NB4 (cell line): ENCODE measurements at regions not wholly inside any gene's neighbourhood (a gene's known extent, or its start where the extent isn't known, plus 50 kb on each side); places are given as distances from the start of the nearest gene placed in this dataset.

ENCODE experiments used
- TF ChIP-seq, protein P1 (sequence below): IDR thresholded peaks from one replicate; pipeline ENCODE4 v1.5.1; 2012; ENCODE audit warnings: low read depth, low read length
- TF ChIP-seq, protein P2 (sequence below): IDR thresholded peaks from 2 replicates; pipeline ENCODE4 v1.6.1; 2011; ENCODE audit warnings: low read depth, low read length

DNA sequence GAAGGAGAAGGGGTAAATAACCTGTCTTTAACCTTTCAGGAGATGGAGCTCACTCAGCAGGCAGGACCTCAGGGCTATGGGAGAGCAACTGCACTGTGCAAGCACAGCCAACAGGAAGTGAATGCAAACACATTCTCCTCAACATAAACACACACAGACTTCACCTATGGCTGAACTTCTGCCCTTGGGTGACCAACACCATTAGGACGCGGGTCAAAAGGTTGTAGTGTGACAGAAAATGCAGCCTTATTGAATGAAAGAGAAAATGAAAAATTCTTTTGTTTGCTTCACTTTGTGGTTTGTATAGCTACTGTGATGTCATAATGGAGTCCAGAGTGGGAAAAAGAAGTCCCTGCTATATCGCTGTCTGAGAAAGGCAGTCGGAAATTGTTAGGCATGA lies 323.0 kb downstream of the NDFIP2 start:
- TF ChIP-seq, protein P1, sequence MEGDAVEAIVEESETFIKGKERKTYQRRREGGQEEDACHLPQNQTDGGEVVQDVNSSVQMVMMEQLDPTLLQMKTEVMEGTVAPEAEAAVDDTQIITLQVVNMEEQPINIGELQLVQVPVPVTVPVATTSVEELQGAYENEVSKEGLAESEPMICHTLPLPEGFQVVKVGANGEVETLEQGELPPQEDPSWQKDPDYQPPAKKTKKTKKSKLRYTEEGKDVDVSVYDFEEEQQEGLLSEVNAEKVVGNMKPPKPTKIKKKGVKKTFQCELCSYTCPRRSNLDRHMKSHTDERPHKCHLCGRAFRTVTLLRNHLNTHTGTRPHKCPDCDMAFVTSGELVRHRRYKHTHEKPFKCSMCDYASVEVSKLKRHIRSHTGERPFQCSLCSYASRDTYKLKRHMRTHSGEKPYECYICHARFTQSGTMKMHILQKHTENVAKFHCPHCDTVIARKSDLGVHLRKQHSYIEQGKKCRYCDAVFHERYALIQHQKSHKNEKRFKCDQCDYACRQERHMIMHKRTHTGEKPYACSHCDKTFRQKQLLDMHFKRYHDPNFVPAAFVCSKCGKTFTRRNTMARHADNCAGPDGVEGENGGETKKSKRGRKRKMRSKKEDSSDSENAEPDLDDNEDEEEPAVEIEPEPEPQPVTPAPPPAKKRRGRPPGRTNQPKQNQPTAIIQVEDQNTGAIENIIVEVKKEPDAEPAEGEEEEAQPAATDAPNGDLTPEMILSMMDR, result no peak
- TF ChIP-seq, protein P2, sequence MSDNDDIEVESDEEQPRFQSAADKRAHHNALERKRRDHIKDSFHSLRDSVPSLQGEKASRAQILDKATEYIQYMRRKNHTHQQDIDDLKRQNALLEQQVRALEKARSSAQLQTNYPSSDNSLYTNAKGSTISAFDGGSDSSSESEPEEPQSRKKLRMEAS, result no peak
